Adrenal gland (tissue), 9 donors: ENCODE measurements at regions not wholly inside any gene's neighbourhood (a gene's known extent, or its start where the extent isn't known, plus 50 kb on each side); places are given as distances from the start of the nearest gene placed in this dataset.

ENCODE experiments used
- DNase-seq, 7 donors: peaks; one replicate each; pipeline ENCODE4 v3.0.0-alpha.2; 2019 to 2020
- H3K27ac ChIP-seq, 5 donors: fragments of 200-600 bp; sonication (generic) in 4 of 5; 1 replicate in 3 of 5; 2 replicates in 2 of 5; pipeline versions ENCODE4 v1.5.1 to v1.8.0; 2016 to 2020; ENCODE audit warnings: mild to moderate bottlenecking in 1 of 5
- H3K27me3 ChIP-seq: fragments of 200-600 bp; 2 replicates; pipeline ENCODE4 v1.8.0; 2021
- H3K36me3 ChIP-seq, 2 donors: fragments of 200-600 bp; replicated peaks in 1 of 2; 1 replicate in 1 of 2; 2 replicates in 1 of 2; pipeline versions ENCODE4 v1.5.1 to v1.8.0; 2018 to 2022
- H3K4me1 ChIP-seq, 2 donors: fragments of 200-600 bp; replicated peaks in 1 of 2; 1 replicate in 1 of 2; 2 replicates in 1 of 2; pipeline versions ENCODE4 v1.5.1 to v1.8.0; 2018 to 2021
- H3K4me3 ChIP-seq, 4 donors: fragments of 200-600 bp; sonication (generic) in 3 of 4; one replicate each; pipeline ENCODE4 v1.5.1; 2016 to 2018
- H3K9me3 ChIP-seq, 3 donors: fragments of 200-600 bp; sonication (generic) in 1 of 3; replicated peaks in 1 of 3; 1 replicate in 2 of 3; 2 replicates in 1 of 3; pipeline versions ENCODE4 v1.5.1 to v1.8.0; 2016 to 2021
- POLR2A ChIP-seq, 2 donors: fragments of 450-650 bp; IDR thresholded peaks; one replicate each; pipeline ENCODE4 v1.6.1; 2017; ENCODE audit warnings: antibody characterized with exemption in 2 of 2, mild to moderate bottlenecking in 2 of 2, moderate library complexity in 1 of 2
- WGBS, 4 donors: extraction: QIAGEN DNeasy Blood & Tissue Kit in 2 of 4; methylation state at CpG; one replicate each; pipeline versions ENCODE4 v1.1.5 to v1.1.7; 2013 to 2017; 5-methylcytosine and 5-hydroxymethylcytosine counted together
- intact Hi-C, 2 donors: fragments of 100-400 bp; cut with DNase I; formaldehyde crosslinking; loops; one replicate each; pipeline versions ENCODE4 v1.14.1 to v1.15.0; 2022 to 2023
- TF ChIP-seq, protein P1 (sequence below), 6 experiments: fragments of 450-650 bp in 4 of 6; fragments of 200-600 bp in 2 of 6; sonication (generic) in 1 of 6; IDR thresholded peaks; 1 replicate in 5 of 6; 2 replicates in 1 of 6; pipeline versions ENCODE4 v1.5.1 to v1.8.0; 2016 to 2021; ENCODE audit warnings: antibody characterized with exemption in 6 of 6, mild to moderate bottlenecking in 2 of 6, moderate library complexity in 1 of 6
- donor health status: healthy with polysubstance abuse.
- donor health status: Bipolar disorder and iron deficiency.
- donor health status: DM: yes; HTN: yes; CAD: no.
- donor health status: DM: no; HTN: no; CAD: no.
- donor health status: DM: no; HTN: no; CAD: no.

DNA sequence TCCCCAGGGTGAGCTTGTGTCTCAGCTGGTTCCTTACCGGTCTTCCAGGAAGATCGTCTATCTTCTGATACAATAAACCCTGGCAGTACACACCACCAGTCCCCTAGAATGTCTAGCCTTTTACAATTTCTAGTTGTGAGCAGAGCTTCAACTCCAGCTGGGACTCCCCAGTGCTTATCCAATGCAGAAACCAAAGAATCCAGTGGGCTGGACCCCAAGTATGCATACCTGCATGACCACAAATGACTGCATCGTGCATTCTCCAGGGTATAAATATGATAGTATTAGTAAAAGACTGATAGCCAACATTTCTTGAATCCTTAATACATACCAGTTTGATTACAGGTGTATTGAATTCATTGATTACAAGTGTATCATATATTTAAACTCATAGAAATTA lies 176.0 kb downstream of the SATB1 start:
- no peak for DNase-seq
- TF ChIP-seq, protein P1, sequence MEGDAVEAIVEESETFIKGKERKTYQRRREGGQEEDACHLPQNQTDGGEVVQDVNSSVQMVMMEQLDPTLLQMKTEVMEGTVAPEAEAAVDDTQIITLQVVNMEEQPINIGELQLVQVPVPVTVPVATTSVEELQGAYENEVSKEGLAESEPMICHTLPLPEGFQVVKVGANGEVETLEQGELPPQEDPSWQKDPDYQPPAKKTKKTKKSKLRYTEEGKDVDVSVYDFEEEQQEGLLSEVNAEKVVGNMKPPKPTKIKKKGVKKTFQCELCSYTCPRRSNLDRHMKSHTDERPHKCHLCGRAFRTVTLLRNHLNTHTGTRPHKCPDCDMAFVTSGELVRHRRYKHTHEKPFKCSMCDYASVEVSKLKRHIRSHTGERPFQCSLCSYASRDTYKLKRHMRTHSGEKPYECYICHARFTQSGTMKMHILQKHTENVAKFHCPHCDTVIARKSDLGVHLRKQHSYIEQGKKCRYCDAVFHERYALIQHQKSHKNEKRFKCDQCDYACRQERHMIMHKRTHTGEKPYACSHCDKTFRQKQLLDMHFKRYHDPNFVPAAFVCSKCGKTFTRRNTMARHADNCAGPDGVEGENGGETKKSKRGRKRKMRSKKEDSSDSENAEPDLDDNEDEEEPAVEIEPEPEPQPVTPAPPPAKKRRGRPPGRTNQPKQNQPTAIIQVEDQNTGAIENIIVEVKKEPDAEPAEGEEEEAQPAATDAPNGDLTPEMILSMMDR (IDR thresholded peaks at IDR 0.05) = no peak
- TF ChIP-seq POLR2A (IDR thresholded peaks at IDR 0.05) = no peak
- H3K27ac ChIP-seq = no peak overlapping the region
- no peaks in the 10 kb centered on the region for H3K9me3 ChIP-seq
- H3K4me3 ChIP-seq = no peak overlapping the region
- 79 to 92% (median 91%) methylated on average over 3 of the region's 3 CpGs for WGBS, 4 donors
- H3K27me3 ChIP-seq = no peaks in the 10 kb centered on the region
- H3K36me3 ChIP-seq = no peaks in the 10 kb centered on the region
- intact Hi-C loops = no loop called here
- H3K4me1 ChIP-seq = no peaks in the 10 kb centered on the region

DNA sequence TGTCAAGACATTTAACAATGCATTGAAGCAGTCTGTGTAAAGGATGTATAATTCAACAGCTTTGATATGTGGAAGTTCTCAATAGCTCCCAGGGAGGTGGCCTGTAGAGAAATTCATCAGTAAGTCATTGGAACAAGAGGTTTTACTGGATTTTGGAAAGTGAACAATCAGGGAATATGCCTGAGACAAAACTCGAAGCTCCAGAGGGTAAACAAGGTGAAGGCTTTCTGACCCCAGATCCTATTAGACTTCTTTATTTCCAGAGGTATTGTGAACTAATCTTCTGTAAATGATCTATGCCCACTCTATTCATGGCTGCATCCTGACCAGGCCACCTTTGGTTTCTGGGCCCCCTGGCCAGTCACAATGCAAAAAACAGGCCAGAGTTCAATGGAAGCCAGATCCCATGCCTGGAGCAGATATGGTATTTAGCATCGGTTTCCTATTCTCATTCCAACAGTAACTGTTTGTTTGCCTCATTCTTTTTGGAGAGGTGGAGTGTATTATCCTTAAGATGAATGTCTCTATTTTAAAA lies 177.3 kb downstream of the SATB1 start:
- H3K36me3 ChIP-seq = no peaks in the 10 kb centered on the region
- DNase-seq = no peak
- no peaks in the 10 kb centered on the region for H3K27me3 ChIP-seq
- H3K4me3 ChIP-seq = no peak overlapping the region
- 54 to 68% (median 62%) methylated on average over 2 of the region's 2 CpGs for WGBS, 4 donors
- H3K9me3 ChIP-seq = no peaks in the 10 kb centered on the region
- intact Hi-C loops = no loop called here
- no peak overlapping the region for H3K27ac ChIP-seq
- no peaks in the 10 kb centered on the region for H3K4me1 ChIP-seq
- TF ChIP-seq POLR2A (IDR thresholded peaks at IDR 0.05) = no peak
- TF ChIP-seq, protein P1 (IDR thresholded peaks at IDR 0.05) = no peak

- H3K4me3 ChIP-seq = no peak overlapping the region
- H3K27me3 ChIP-seq = no peaks in the 10 kb centered on the region
- TF ChIP-seq POLR2A (IDR thresholded peaks at IDR 0.05) = no peak
- TF ChIP-seq, protein P1 (IDR thresholded peaks at IDR 0.05) = no peak
- no peak for DNase-seq
- intact Hi-C loops = no loop called here
- H3K36me3 ChIP-seq = no peaks in the 10 kb centered on the region
- H3K27ac ChIP-seq = no peak overlapping the region
- no peaks in the 10 kb centered on the region for H3K9me3 ChIP-seq
- no peaks in the 10 kb centered on the region for H3K4me1 ChIP-seq
These were observed 177.9 kb downstream of the SATB1 start for GRCh38 chr3:18247139-18247695.

GRCh38 chr3:18246336-18247060 lies 178.6 kb downstream of the SATB1 start:
- no peak for DNase-seq
- Histone ChIP-seq H3K36me3 (no peaks in the 10 kb centered on the region), H3K9me3 (no peaks in the 10 kb centered on the region), H3K27ac (no peak overlapping the region), H3K4me3 (no peak overlapping the region), H3K4me1 (no peaks in the 10 kb centered on the region), H3K27me3 (no peaks in the 10 kb centered on the region)
- TF ChIP-seq, protein P1 (IDR thresholded peaks at IDR 0.05) = no peak
- no peak for TF ChIP-seq POLR2A (IDR thresholded peaks at IDR 0.05)
- 66 to 70% (median 69%) methylated on average over 7 of the region's 7 CpGs for WGBS, 4 donors
- intact Hi-C loops = no loop called here
